ENCODE measurements at regions not wholly inside any gene's neighbourhood (a gene's known extent, or its start where the extent isn't known, plus 50 kb on each side); places are given as distances from the start of the nearest gene placed in this dataset.

GRCh38 chr10:83943920-83944319 is 195.4 kb upstream of the GHITM start:
- Histone ChIP-seq H3K9me3 (ENCODE audit: insufficient read depth, low read depth, low read length) (no peaks in the 10 kb centered on the region), H3K79me2 (ENCODE audit: insufficient read depth, low read length) (no peaks in the 10 kb centered on the region)
- TF ChIP-seq CTCF (conservative IDR thresholded peaks at IDR 0.05; ENCODE audit: low read length), result no peak
- no peak for TF ChIP-seq EZH2phosphoT487 (IDR thresholded peaks at IDR 0.05; ENCODE audit: borderline replicate concordance)

GRCh38 chr10:83945982-83946718 is 193.2 kb upstream of the GHITM start:
- Histone ChIP-seq H3K27me3 (ENCODE audit: insufficient read depth, low read length, poor library complexity, severe bottlenecking) (no peaks in the 10 kb centered on the region), H2AFZ (ENCODE audit: low read length) (no peak overlapping the region), H3K79me2 (ENCODE audit: insufficient read depth, low read length) (no peaks in the 10 kb centered on the region), H3K36me3 (ENCODE audit: insufficient read depth, low read length) (no peaks in the 10 kb centered on the region), H3K9ac (ENCODE audit: low read depth, low read length, poor library complexity, severe bottlenecking) (no peak overlapping the region), H3F3A (ENCODE audit: low read depth) (no peaks in the 10 kb centered on the region), H4K20me1 (ENCODE audit: insufficient read depth, low read length, poor library complexity, severe bottlenecking) (no peaks in the 10 kb centered on the region), H3K4me1 (ENCODE audit: insufficient read depth, low read length, poor library complexity, severe bottlenecking) (no peaks in the 10 kb centered on the region), H3K9me3 (ENCODE audit: insufficient read depth, low read depth, low read length) (no peaks in the 10 kb centered on the region), H3K9me2 (replicated peaks; ENCODE audit: low read depth, low read length) (no peaks in the 10 kb centered on the region), H3K4me2 (ENCODE audit: low read depth, low read length, poor library complexity, severe bottlenecking) (no peak overlapping the region), H3K4me3 (ENCODE audit: low read length, poor library complexity, severe bottlenecking) (no peak overlapping the region)
- TF ChIP-seq EZH2phosphoT487 (IDR thresholded peaks at IDR 0.05; ENCODE audit: borderline replicate concordance) (no peak), CTCF (conservative IDR thresholded peaks at IDR 0.05; ENCODE audit: low read length) (no peak)

More at GRCh38 chr10:83943920-83944319, 195.4 kb upstream of the GHITM start:
- no peaks in the 10 kb centered on the region for H3F3A ChIP-seq (ENCODE audit: low read depth)
- no peak overlapping the region for H2AFZ ChIP-seq (ENCODE audit: low read length)
- H3K9ac ChIP-seq (ENCODE audit: low read depth, low read length, poor library complexity, severe bottlenecking), result no peak overlapping the region
- no peaks in the 10 kb centered on the region for H3K4me1 ChIP-seq (ENCODE audit: insufficient read depth, low read length, poor library complexity, severe bottlenecking)
- no peaks in the 10 kb centered on the region for H3K9me2 ChIP-seq (replicated peaks; ENCODE audit: low read depth, low read length)
- no peaks in the 10 kb centered on the region for H3K36me3 ChIP-seq (ENCODE audit: insufficient read depth, low read length)
- no peak overlapping the region for H3K4me2 ChIP-seq (ENCODE audit: low read depth, low read length, poor library complexity, severe bottlenecking)
- H3K27me3 ChIP-seq (ENCODE audit: insufficient read depth, low read length, poor library complexity, severe bottlenecking), result no peaks in the 10 kb centered on the region
- H3K4me3 ChIP-seq (ENCODE audit: low read length, poor library complexity, severe bottlenecking), result no peak overlapping the region
- H4K20me1 ChIP-seq (ENCODE audit: insufficient read depth, low read length, poor library complexity, severe bottlenecking), result no peaks in the 10 kb centered on the region

GRCh38 chr10:83952314-83952713 is 187.0 kb upstream of the GHITM start:
- Histone ChIP-seq H3K4me1 (ENCODE audit: insufficient read depth, low read length, poor library complexity, severe bottlenecking) (no peaks in the 10 kb centered on the region), H3K79me2 (ENCODE audit: insufficient read depth, low read length) (no peaks in the 10 kb centered on the region), H3K27me3 (ENCODE audit: insufficient read depth, low read length, poor library complexity, severe bottlenecking) (no peaks in the 10 kb centered on the region), H3K9me3 (ENCODE audit: insufficient read depth, low read depth, low read length) (no peaks in the 10 kb centered on the region), H3F3A (ENCODE audit: low read depth) (no peaks in the 10 kb centered on the region), H3K4me2 (ENCODE audit: low read depth, low read length, poor library complexity, severe bottlenecking) (no peak overlapping the region), H2AFZ (ENCODE audit: low read length) (no peak overlapping the region), H3K36me3 (ENCODE audit: insufficient read depth, low read length) (no peaks in the 10 kb centered on the region), H4K20me1 (ENCODE audit: insufficient read depth, low read length, poor library complexity, severe bottlenecking) (no peaks in the 10 kb centered on the region), H3K4me3 (ENCODE audit: low read length, poor library complexity, severe bottlenecking) (no peak overlapping the region), H3K9ac (ENCODE audit: low read depth, low read length, poor library complexity, severe bottlenecking) (no peak overlapping the region), H3K9me2 (replicated peaks; ENCODE audit: low read depth, low read length) (no peaks in the 10 kb centered on the region)
- no peak for TF ChIP-seq CTCF (conservative IDR thresholded peaks at IDR 0.05; ENCODE audit: low read length)
- no peak for TF ChIP-seq EZH2phosphoT487 (IDR thresholded peaks at IDR 0.05; ENCODE audit: borderline replicate concordance)

Data from Loucy (cell line).